NB4 (cell line): ENCODE measurements at regions not wholly inside any gene's neighbourhood (a gene's known extent, or its start where the extent isn't known, plus 50 kb on each side); places are given as distances from the start of the nearest gene placed in this dataset.

Experiments used
- CTCF ChIP-seq: IDR thresholded peaks from one replicate; pipeline ENCODE4 v1.5.1; 2012; ENCODE audit warnings: low read depth, low read length
- MYC ChIP-seq: IDR thresholded peaks from 2 replicates; pipeline ENCODE4 v1.6.1; 2011; ENCODE audit warnings: low read depth, low read length
- POLR2A ChIP-seq: IDR thresholded peaks from 2 replicates; pipeline ENCODE4 v1.6.1; 2011; ENCODE audit warnings: mild to moderate bottlenecking; ENCODE audit not compliant: insufficient read length; ENCODE audit errors: extremely low read depth

GRCh38 chr5:39475159-39475571 lies 50.4 kb upstream of the DAB2 start:
- TF ChIP-seq CTCF (no peak), POLR2A (no peak), MYC (no peak)
